ENCODE measurements at regions not wholly inside any gene's neighbourhood (a gene's known extent, or its start where the extent isn't known, plus 50 kb on each side); places are given as distances from the start of the nearest gene placed in this dataset.
"Not testable (repeated sequence)": the region's sequence is repeated elsewhere in the genome, so short reads cannot be mapped to it uniquely, and the experiment has no call there.

DNA sequence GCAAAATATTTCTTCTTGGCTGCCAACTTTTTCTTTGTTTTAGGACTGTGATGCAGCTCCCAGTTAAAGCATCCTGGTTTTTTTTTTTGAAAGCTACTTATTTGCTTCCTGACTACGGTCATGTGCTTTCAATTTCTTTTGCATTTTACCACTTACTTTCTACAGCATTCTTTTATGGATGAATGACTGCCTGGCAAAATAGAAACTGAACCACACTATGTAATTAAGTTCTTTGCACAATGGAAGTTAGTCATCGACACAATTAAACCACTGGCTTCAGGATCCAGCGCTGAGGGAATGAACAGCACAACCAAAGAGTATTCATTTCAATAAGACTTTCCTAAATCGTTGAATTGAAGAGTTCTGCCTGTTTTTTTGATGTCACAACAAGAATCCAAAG lies 82.2 kb upstream of the EPHA3 start:
- Histone ChIP-seq H3K27me3 (ENCODE audit: control insufficient read depth, insufficient read depth, low read length, poor library complexity, severe bottlenecking) (no peaks in the 10 kb centered on the region), H3K4me1 (ENCODE audit: control insufficient read depth, insufficient read depth, low read length) (no peaks in the 10 kb centered on the region), H3K9ac (ENCODE audit: extremely low read depth, low read length, poor library complexity, severe bottlenecking) (no peak overlapping the region), H3K9me3 (ENCODE audit: control insufficient read depth, low read length) (no peaks in the 10 kb centered on the region), H3K27ac (ENCODE audit: low read depth, low read length) (no peak overlapping the region), H3K36me3 (ENCODE audit: control insufficient read depth, insufficient read depth, low read length) (no peaks in the 10 kb centered on the region), H3K4me3 (ENCODE audit: low read length) (no peak overlapping the region)
- H3K9me3 Mint-ChIP-seq = no peaks in the 10 kb centered on the region
- H3K4me3 Mint-ChIP-seq = no peak overlapping the region
- no peaks in the 10 kb centered on the region for H3K27me3 Mint-ChIP-seq (ENCODE audit: insufficient read depth)
- no peak for DNase-seq
- 70 to 92% methylated on average over 2 to 4 of the region's 4 CpGs for WGBS, 2 experiments (ENCODE audit: insufficient coverage in 1 of 2, insufficient read length in 1 of 2)
- H3K27ac Mint-ChIP-seq = no peak overlapping the region
- TF ChIP-seq, protein P1, sequence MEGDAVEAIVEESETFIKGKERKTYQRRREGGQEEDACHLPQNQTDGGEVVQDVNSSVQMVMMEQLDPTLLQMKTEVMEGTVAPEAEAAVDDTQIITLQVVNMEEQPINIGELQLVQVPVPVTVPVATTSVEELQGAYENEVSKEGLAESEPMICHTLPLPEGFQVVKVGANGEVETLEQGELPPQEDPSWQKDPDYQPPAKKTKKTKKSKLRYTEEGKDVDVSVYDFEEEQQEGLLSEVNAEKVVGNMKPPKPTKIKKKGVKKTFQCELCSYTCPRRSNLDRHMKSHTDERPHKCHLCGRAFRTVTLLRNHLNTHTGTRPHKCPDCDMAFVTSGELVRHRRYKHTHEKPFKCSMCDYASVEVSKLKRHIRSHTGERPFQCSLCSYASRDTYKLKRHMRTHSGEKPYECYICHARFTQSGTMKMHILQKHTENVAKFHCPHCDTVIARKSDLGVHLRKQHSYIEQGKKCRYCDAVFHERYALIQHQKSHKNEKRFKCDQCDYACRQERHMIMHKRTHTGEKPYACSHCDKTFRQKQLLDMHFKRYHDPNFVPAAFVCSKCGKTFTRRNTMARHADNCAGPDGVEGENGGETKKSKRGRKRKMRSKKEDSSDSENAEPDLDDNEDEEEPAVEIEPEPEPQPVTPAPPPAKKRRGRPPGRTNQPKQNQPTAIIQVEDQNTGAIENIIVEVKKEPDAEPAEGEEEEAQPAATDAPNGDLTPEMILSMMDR (conservative IDR thresholded peaks at IDR 0.05) = no peak
- H3K4me1 Mint-ChIP-seq = peaks cover 7% of the 10 kb centered on the region
- H3K36me3 Mint-ChIP-seq (ENCODE audit: low read depth) = no peaks in the 10 kb centered on the region

DNA sequence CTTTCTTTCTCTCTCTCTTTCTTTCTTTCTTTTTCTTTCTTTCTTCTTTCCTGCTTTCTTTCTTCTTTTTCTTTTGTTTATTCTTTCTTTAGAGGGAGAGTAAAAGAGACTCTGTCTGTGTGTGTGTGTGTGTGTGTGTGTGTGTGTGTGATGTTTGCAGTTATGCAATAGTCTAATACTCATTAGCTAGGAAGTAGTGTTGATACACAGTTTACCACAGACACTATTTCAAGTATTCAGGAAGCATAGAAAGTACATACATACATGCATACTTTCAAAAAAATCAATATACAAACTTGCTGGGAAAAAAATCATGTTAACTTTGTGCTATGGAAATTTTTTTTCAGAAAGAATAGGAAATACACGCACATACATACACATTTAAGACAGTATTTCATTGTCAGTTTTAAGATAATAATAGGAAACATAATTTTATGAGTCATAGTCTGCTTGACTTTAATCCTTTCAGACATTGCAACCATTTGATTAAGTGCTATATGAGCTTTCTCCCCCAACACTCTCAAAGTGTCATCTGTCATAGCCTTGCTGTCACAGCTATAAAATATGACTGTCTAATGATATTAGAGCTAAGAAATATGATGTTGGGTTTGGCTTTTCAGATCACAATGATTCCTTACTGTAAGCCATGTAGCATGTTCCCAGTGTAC lies 74.9 kb upstream of the EPHA3 start:
- no peaks in the 10 kb centered on the region for H3K27me3 ChIP-seq (ENCODE audit: control insufficient read depth, insufficient read depth, low read length, poor library complexity, severe bottlenecking)
- no peaks in the 10 kb centered on the region for H3K9me3 ChIP-seq (ENCODE audit: control insufficient read depth, low read length)
- no peaks in the 10 kb centered on the region for H3K36me3 ChIP-seq (ENCODE audit: control insufficient read depth, insufficient read depth, low read length)
- Mint-ChIP-seq H3K4me1 (peaks cover 3% of the 10 kb centered on the region), H3K27ac (no peak overlapping the region), H3K4me3 (no peak overlapping the region), H3K27me3 (ENCODE audit: insufficient read depth) (no peaks in the 10 kb centered on the region), H3K36me3 (ENCODE audit: low read depth) (no peaks in the 10 kb centered on the region), H3K9me3 (peaks cover 20% of the 10 kb centered on the region)
- no CpG with 5 or more reads among the region's 1 CpG for WGBS, 2 experiments (ENCODE audit: insufficient coverage in 1 of 2, insufficient read length in 1 of 2)
- TF ChIP-seq, protein P1 (conservative IDR thresholded peaks at IDR 0.05) = no peak
- H3K4me3 ChIP-seq (ENCODE audit: low read length) = no peak overlapping the region
- no peak overlapping the region for H3K9ac ChIP-seq (ENCODE audit: extremely low read depth, low read length, poor library complexity, severe bottlenecking)
- no peak overlapping the region for H3K27ac ChIP-seq (ENCODE audit: low read depth, low read length)
- H3K4me1 ChIP-seq (ENCODE audit: control insufficient read depth, insufficient read depth, low read length) = no peaks in the 10 kb centered on the region
- DNase-seq = no peak

DNA sequence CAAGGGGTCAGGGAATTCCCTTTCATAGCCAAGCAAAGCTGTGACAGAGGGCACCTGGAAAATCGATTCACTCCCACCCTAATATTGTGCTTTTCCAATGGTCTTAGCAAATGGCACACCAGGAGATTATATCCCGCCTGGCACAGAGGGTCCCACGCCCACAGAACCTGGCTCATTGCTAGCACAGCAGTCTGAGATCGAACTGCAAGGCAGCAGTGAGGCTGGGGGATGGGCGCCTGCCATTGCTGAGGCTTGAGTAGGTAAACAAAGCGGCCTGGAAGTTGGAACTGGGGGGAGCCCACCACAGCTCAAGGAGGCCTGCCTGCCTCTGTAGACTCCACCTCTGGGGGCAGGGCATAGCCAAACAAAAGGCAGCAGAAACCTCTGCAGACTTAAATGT lies 72.7 kb upstream of the EPHA3 start:
- H3K4me1 Mint-ChIP-seq; H3K36me3 ChIP-seq (ENCODE audit: control insufficient read depth, insufficient read depth, low read length); H3K36me3 Mint-ChIP-seq (ENCODE audit: low read depth); H3K4me3 ChIP-seq (ENCODE audit: low read length); H3K27ac ChIP-seq (ENCODE audit: low read depth, low read length); H3K27me3 ChIP-seq (ENCODE audit: control insufficient read depth, insufficient read depth, low read length, poor library complexity, severe bottlenecking); H3K4me1 ChIP-seq (ENCODE audit: control insufficient read depth, insufficient read depth, low read length); H3K27me3 Mint-ChIP-seq (ENCODE audit: insufficient read depth); H3K9me3 ChIP-seq (ENCODE audit: control insufficient read depth, low read length); H3K9ac ChIP-seq (ENCODE audit: extremely low read depth, low read length, poor library complexity, severe bottlenecking); H3K27ac Mint-ChIP-seq; H3K4me3 Mint-ChIP-seq; DNase-seq: not testable (repeated sequence)
- peaks cover 20% of the 10 kb centered on the region for H3K9me3 Mint-ChIP-seq
- WGBS, 2 experiments (ENCODE audit: insufficient coverage in 1 of 2, insufficient read length in 1 of 2) = 89 to 91% methylated on average over 3 to 6 of the region's 6 CpGs

DNA sequence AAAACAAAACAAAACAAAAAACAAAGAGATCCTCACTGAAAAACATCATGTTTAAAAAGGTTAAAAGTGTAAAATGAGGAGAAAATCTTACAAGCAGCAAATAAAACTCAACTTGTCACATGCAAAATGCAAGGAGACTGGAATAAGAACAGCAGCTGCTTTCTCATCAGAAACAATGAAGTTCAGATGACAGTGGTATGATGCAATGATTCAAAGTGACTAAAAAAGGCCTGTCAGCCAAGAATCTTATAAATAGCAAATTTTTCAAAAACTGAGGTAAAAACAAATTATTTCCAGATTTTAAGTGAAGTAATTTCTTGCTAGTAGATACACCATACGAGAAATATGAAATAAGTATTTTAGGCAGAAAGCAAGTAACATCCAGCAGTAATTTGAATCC lies 68.6 kb upstream of the EPHA3 start:
- TF ChIP-seq, protein P1 (conservative IDR thresholded peaks at IDR 0.05) = no peak
- Mint-ChIP-seq H3K36me3 (ENCODE audit: low read depth) (no peaks in the 10 kb centered on the region), H3K27me3 (ENCODE audit: insufficient read depth) (no peaks in the 10 kb centered on the region)

More for the DNA sequence above, 68.6 kb upstream of the EPHA3 start:
- Histone ChIP-seq H3K27ac (ENCODE audit: low read depth, low read length) (no peak overlapping the region), H3K36me3 (ENCODE audit: control insufficient read depth, insufficient read depth, low read length) (no peaks in the 10 kb centered on the region), H3K4me1 (ENCODE audit: control insufficient read depth, insufficient read depth, low read length) (no peaks in the 10 kb centered on the region), H3K9me3 (ENCODE audit: control insufficient read depth, low read length) (no peaks in the 10 kb centered on the region), H3K9ac (ENCODE audit: extremely low read depth, low read length, poor library complexity, severe bottlenecking) (no peak overlapping the region), H3K27me3 (ENCODE audit: control insufficient read depth, insufficient read depth, low read length, poor library complexity, severe bottlenecking) (no peaks in the 10 kb centered on the region), H3K4me3 (ENCODE audit: low read length) (no peak overlapping the region)
- WGBS, 2 experiments (ENCODE audit: insufficient coverage in 1 of 2, insufficient read length in 1 of 2) = no CpG with 5 or more reads among the region's 1 CpG
- no peaks in the 10 kb centered on the region for H3K4me1 Mint-ChIP-seq
- no peak overlapping the region for H3K27ac Mint-ChIP-seq
- no peak overlapping the region for H3K4me3 Mint-ChIP-seq
- no peak for DNase-seq
- H3K9me3 Mint-ChIP-seq = peaks cover 17% of the 10 kb centered on the region

Measured in endodermal cell (in vitro differentiated cells).